B cell (primary cell): ENCODE measurements at regions not wholly inside any gene's neighbourhood (a gene's known extent, or its start where the extent isn't known, plus 50 kb on each side); places are given as distances from the start of the nearest gene placed in this dataset.

Experiments
- EZH2 ChIP-seq: IDR thresholded peaks from 2 replicates; pipeline ENCODE4 v1.6.1; 2012; ENCODE audit warnings: borderline replicate concordance, low read depth, mild to moderate bottlenecking, moderate library complexity, low read length; ENCODE audit not compliant: insufficient read depth, poor library complexity, severe bottlenecking
- TF ChIP-seq, protein P1 (sequence below): fragments of 200-600 bp; IDR thresholded peaks from one replicate; pipeline ENCODE4 v1.8.0; 2022; ENCODE audit warnings: antibody characterized with exemption, mild to moderate bottlenecking

DNA sequence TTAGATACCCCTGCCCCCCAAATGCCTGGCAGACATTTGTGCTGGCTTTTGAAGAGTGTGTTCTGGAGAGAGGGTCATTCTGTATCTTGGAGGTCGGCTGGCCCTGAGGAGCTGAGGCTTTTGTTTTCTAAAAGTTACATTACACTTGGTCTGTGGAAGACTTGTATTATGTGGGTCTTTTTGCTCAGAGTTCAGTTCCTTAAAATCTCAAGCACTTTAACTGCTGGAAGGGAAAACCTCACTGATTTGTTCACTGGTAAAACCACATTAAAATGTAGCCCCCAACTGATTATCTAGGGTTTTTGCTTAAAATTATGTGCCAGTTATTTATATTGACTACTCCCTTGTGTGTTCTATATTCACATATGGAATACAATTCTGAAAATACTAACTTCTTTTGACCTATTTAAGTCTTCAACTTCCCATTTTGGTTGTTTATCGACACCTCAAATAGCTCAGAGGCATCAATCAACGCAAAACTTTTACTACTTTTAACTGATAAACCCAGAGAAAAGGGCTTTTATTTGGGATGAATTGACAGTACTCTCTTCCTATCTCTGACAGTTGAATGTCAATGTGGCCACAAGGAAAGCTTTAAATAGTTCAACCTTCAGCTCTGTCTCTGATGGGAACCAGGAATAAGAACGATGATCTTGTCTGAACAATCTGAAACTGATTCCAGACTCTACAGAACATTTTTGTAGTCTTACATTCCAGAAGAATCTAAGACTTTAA lies 54.0 kb upstream of the MAP3K1 start:
- TF ChIP-seq, protein P1, sequence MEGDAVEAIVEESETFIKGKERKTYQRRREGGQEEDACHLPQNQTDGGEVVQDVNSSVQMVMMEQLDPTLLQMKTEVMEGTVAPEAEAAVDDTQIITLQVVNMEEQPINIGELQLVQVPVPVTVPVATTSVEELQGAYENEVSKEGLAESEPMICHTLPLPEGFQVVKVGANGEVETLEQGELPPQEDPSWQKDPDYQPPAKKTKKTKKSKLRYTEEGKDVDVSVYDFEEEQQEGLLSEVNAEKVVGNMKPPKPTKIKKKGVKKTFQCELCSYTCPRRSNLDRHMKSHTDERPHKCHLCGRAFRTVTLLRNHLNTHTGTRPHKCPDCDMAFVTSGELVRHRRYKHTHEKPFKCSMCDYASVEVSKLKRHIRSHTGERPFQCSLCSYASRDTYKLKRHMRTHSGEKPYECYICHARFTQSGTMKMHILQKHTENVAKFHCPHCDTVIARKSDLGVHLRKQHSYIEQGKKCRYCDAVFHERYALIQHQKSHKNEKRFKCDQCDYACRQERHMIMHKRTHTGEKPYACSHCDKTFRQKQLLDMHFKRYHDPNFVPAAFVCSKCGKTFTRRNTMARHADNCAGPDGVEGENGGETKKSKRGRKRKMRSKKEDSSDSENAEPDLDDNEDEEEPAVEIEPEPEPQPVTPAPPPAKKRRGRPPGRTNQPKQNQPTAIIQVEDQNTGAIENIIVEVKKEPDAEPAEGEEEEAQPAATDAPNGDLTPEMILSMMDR = no peak
- TF ChIP-seq EZH2 = no peak
